Aorta (tissue), 5 donors: ENCODE measurements at regions not wholly inside any gene's neighbourhood (a gene's known extent, or its start where the extent isn't known, plus 50 kb on each side); places are given as distances from the start of the nearest gene placed in this dataset.
"Not testable (repeated sequence)": the region's sequence is repeated elsewhere in the genome, so short reads cannot be mapped to it uniquely, and the experiment has no call there.

Source experiments
- ATAC-seq: fragments of 200-7000 bp; cut with Tn5 transposase; one replicate; pipeline ENCODE4 v1.9.1; 2022; ENCODE audit warnings: moderate library complexity; ENCODE audit not compliant: low FRiP score
- DNase-seq, 2 donors: peaks; one replicate each; pipeline ENCODE4 v3.0.0-alpha.2; 2020
- H3K27ac ChIP-seq, 2 donors: one replicate each; pipeline ENCODE4 v1.5.1; 2013; ENCODE audit warnings: low read length in 2 of 2, mild to moderate bottlenecking in 2 of 2, moderate library complexity in 2 of 2, control low read depth in 1 of 2, inconsistent platforms in 1 of 2, low read depth in 1 of 2
- H3K27me3 ChIP-seq, 2 donors: one replicate each; pipeline ENCODE4 v1.6.1; 2013; ENCODE audit warnings: control low read depth in 1 of 2, low read length in 1 of 2, mild to moderate bottlenecking in 1 of 2, moderate library complexity in 1 of 2; ENCODE audit not compliant: insufficient read depth in 2 of 2, control insufficient read depth in 1 of 2
- H3K36me3 ChIP-seq, 2 donors: one replicate each; pipeline ENCODE4 v1.6.1; 2013; ENCODE audit warnings: control low read depth in 1 of 2, low read length in 1 of 2, mild to moderate bottlenecking in 1 of 2; ENCODE audit not compliant: insufficient read depth in 2 of 2, control insufficient read depth in 1 of 2
- H3K4me1 ChIP-seq, 2 donors: one replicate each; pipeline ENCODE4 v1.6.1; 2013; ENCODE audit warnings: low read length in 2 of 2, control low read depth in 1 of 2, mild to moderate bottlenecking in 1 of 2, moderate library complexity in 1 of 2; ENCODE audit not compliant: insufficient read depth in 2 of 2, control insufficient read depth in 1 of 2
- H3K4me3 ChIP-seq, 2 donors: one replicate each; pipeline ENCODE4 v1.5.1; 2013; ENCODE audit warnings: low read length in 2 of 2, control low read depth in 1 of 2, mild to moderate bottlenecking in 1 of 2
- H3K9me3 ChIP-seq: one replicate; pipeline ENCODE4 v1.6.1; 2013; ENCODE audit warnings: mild to moderate bottlenecking, low read length; ENCODE audit not compliant: control insufficient read depth
- WGBS, 2 donors: extraction: QIAGEN DNeasy Blood & Tissue Kit; methylation state at CpG; one replicate each; pipeline ENCODE4 v1.1.7; 2013; 5-methylcytosine and 5-hydroxymethylcytosine counted together
- intact Hi-C, 2 donors: fragments of 100-400 bp; cut with DNase I; formaldehyde crosslinking; loops; one replicate each; pipeline versions ENCODE4 v1.14.2 to v1.15.0; 2022
- donor health status: healthy with polysubstance abuse.
- donor health status: Bipolar disorder and iron deficiency.
- donor health status: DM: no; HTN: no; CAD: no.
- donor health status: DM: no; HTN: no; CAD: no.
- donor health status: DM: yes; HTN: yes; CAD: no.

GRCh38 chr12:25803029-25803664 is 155.3 kb upstream of the RASSF8 start:
- H3K4me3 ChIP-seq, ATAC-seq, H3K27me3 ChIP-seq, H3K9me3 ChIP-seq, intact Hi-C loops, H3K4me1 ChIP-seq, DNase-seq, H3K27ac ChIP-seq, H3K36me3 ChIP-seq: not testable (repeated sequence)
- WGBS, 2 donors = 95% methylated on average over 13 of the region's 13 CpGs

GRCh38 chr12:25804286-25804685 is 154.2 kb upstream of the RASSF8 start:
- H3K27me3 ChIP-seq, H3K27ac ChIP-seq, intact Hi-C loops, H3K36me3 ChIP-seq, H3K4me3 ChIP-seq, DNase-seq, H3K4me1 ChIP-seq, H3K9me3 ChIP-seq, ATAC-seq: not testable (repeated sequence)
- 69 to 71% methylated on average over 4 of the region's 4 CpGs for WGBS, 2 donors

- no peaks in the 10 kb centered on the region for H3K27me3 ChIP-seq
- H3K4me1 ChIP-seq = no peaks in the 10 kb centered on the region
- no peaks in the 10 kb centered on the region for H3K36me3 ChIP-seq
- WGBS, 2 donors = 53 to 62% methylated on average over 1 of the region's 1 CpG
- H3K27ac ChIP-seq = no peak overlapping the region
- intact Hi-C loops = no loop called here
- H3K4me3 ChIP-seq = no peak overlapping the region
- no peak for DNase-seq
- ATAC-seq = no peak
- no peaks in the 10 kb centered on the region for H3K9me3 ChIP-seq
Measured at GRCh38 chr12:25806271-25806670, 152.2 kb upstream of the RASSF8 start.

GRCh38 chr12:25808604-25809003 is 149.9 kb upstream of the RASSF8 start:
- ATAC-seq = no peak
- intact Hi-C loops = no loop called here
- H3K36me3 ChIP-seq = no peaks in the 10 kb centered on the region
- H3K4me1 ChIP-seq = no peaks in the 10 kb centered on the region
- no peaks in the 10 kb centered on the region for H3K27me3 ChIP-seq
- no peaks in the 10 kb centered on the region for H3K9me3 ChIP-seq
- no peak overlapping the region for H3K4me3 ChIP-seq
- no peak for DNase-seq
- no peak overlapping the region for H3K27ac ChIP-seq

- Histone ChIP-seq H3K4me3 (no peak overlapping the region), H3K27ac (no peak overlapping the region), H3K9me3 (no peaks in the 10 kb centered on the region), H3K36me3 (no peaks in the 10 kb centered on the region), H3K27me3 (no peaks in the 10 kb centered on the region), H3K4me1 (no peaks in the 10 kb centered on the region)
- intact Hi-C loops = no loop called here
- WGBS, 2 donors = 93 to 97% methylated on average over 1 of the region's 1 CpG
- ATAC-seq (no peak), DNase-seq (no peak)
Measured at GRCh38 chr12:25810683-25811082, 147.8 kb upstream of the RASSF8 start.

GRCh38 chr12:25811656-25812126 is 146.8 kb upstream of the RASSF8 start:
- no peak overlapping the region for H3K27ac ChIP-seq
- no peaks in the 10 kb centered on the region for H3K27me3 ChIP-seq
- ATAC-seq (no peak), DNase-seq (no peak)
- WGBS, 2 donors = 63 to 64% methylated on average over 5 of the region's 5 CpGs
- H3K36me3 ChIP-seq = no peaks in the 10 kb centered on the region
- intact Hi-C loops = no loop called here
- no peaks in the 10 kb centered on the region for H3K9me3 ChIP-seq
- H3K4me1 ChIP-seq = no peaks in the 10 kb centered on the region
- no peak overlapping the region for H3K4me3 ChIP-seq

GRCh38 chr12:25812295-25812694 is 146.2 kb upstream of the RASSF8 start:
- no peak overlapping the region for H3K27ac ChIP-seq
- no peak for ATAC-seq
- no peaks in the 10 kb centered on the region for H3K27me3 ChIP-seq
- no peak overlapping the region for H3K4me3 ChIP-seq
- DNase-seq = no peak
- intact Hi-C loops = no loop called here
- H3K9me3 ChIP-seq = no peaks in the 10 kb centered on the region
- WGBS, 2 donors = 70 to 77% methylated on average over 4 of the region's 4 CpGs
- no peaks in the 10 kb centered on the region for H3K36me3 ChIP-seq
- H3K4me1 ChIP-seq = no peaks in the 10 kb centered on the region

GRCh38 chr12:25813843-25814242 is 144.6 kb upstream of the RASSF8 start:
- no peaks in the 10 kb centered on the region for H3K4me1 ChIP-seq
- intact Hi-C loops = no loop called here
- H3K36me3 ChIP-seq = no peaks in the 10 kb centered on the region
- H3K9me3 ChIP-seq = peaks cover 2% of the 10 kb centered on the region
- H3K4me3 ChIP-seq = no peak overlapping the region
- WGBS, 2 donors = 91 to 93% methylated on average over 5 of the region's 5 CpGs
- H3K27ac ChIP-seq = no peak overlapping the region
- no peaks in the 10 kb centered on the region for H3K27me3 ChIP-seq
- DNase-seq = no peak
- no peak for ATAC-seq

- Histone ChIP-seq H3K27me3 (no peaks in the 10 kb centered on the region), H3K4me1 (no peaks in the 10 kb centered on the region), H3K36me3 (no peaks in the 10 kb centered on the region), H3K27ac (no peak overlapping the region), H3K9me3 (peaks cover 2% of the 10 kb centered on the region), H3K4me3 (no peak overlapping the region)
- DNase-seq (no peak), ATAC-seq (no peak)
- intact Hi-C loops = no loop called here
- 97% methylated on average over 3 of the region's 3 CpGs for WGBS, 2 donors
Measured at GRCh38 chr12:25816637-25817036, 141.8 kb upstream of the RASSF8 start.
